HAP-1 (cell line): ENCODE measurements at regions not wholly inside any gene's neighbourhood (a gene's known extent, or its start where the extent isn't known, plus 50 kb on each side); places are given as distances from the start of the nearest gene placed in this dataset.
A peak's percentile ranks its signal among the peaks of the same experiment; 100 is the strongest.

Experiments
- DNase-seq, 2 experiments: peaks; one replicate each; pipeline ENCODE4 v3.0.0-alpha.2; 2016 to 2020; ENCODE audit warnings: low spot score in 2 of 2
- H3K27me3 ChIP-seq: fragments of 250-450 bp; sonication (Bioruptor Pico); 2 replicates; pipeline ENCODE4 v1.5.1; 2020; ENCODE audit warnings: low read depth, mild to moderate bottlenecking, moderate library complexity
- H3K36me3 ChIP-seq: fragments of 250-450 bp; sonication (Bioruptor Pico); replicated peaks from 2 replicates; pipeline ENCODE4 v1.5.1; 2020; ENCODE audit warnings: mild to moderate bottlenecking
- H3K4me1 ChIP-seq: fragments of 250-450 bp; sonication (Bioruptor Pico); 2 replicates; pipeline ENCODE4 v1.5.1; 2020; ENCODE audit warnings: mild to moderate bottlenecking
- H3K4me3 ChIP-seq: fragments of 250-450 bp; sonication (Bioruptor Pico); 2 replicates; pipeline ENCODE4 v1.5.1; 2020; ENCODE audit warnings: mild to moderate bottlenecking, moderate library complexity
- H3K9me3 ChIP-seq: fragments of 250-450 bp; sonication (Bioruptor Pico); 2 replicates; pipeline ENCODE4 v1.5.1; 2020; ENCODE audit warnings: mild to moderate bottlenecking, moderate library complexity
- in situ Hi-C: fragments of 300-500 bp; cut with MboI; formaldehyde crosslinking; loops from 3 replicates; pipeline ENCODE4 v1.14.3; 2020; ENCODE audit warnings: low sequenced_read_pairs, inconsistent platforms, mixed read lengths

- DNase-seq = no peak
- Histone ChIP-seq H3K4me1 (no peaks in the 10 kb centered on the region), H3K36me3 (no peaks in the 10 kb centered on the region), H3K4me3 (no peak overlapping the region), H3K9me3 (no peaks in the 10 kb centered on the region), H3K27me3 (no peaks in the 10 kb centered on the region)
- in situ Hi-C loops = no loop called here
These were observed 88.5 kb upstream of the NEK7 start for GRCh38 chr1:198068285-198068684.

DNA sequence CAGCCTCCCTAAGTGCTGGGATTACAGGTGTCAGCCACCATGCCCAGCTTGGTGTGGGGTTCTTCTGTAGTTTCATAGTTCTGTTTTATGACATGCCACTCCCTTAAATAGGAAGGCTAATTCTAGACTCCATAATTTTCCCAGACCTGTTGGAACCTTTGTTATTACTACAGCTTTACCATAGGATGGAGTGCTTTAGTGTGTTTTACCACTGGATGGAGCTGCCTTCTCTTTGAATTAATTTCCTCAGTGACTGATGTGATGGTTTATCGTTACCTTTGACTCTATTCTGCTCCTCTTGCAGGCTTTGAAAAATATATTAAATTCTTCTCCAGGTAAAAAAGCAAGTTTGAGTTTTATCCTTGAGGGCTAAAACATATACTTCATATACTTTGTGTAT is 84.6 kb upstream of the NEK7 start:
- no peak for DNase-seq
- Histone ChIP-seq H3K4me3 (no peak overlapping the region), H3K9me3 (no peaks in the 10 kb centered on the region)

GRCh38 chr1:198075296-198075695 is 81.5 kb upstream of the NEK7 start:
- no peaks in the 10 kb centered on the region for H3K4me1 ChIP-seq
- H3K4me3 ChIP-seq = no peak overlapping the region
- no peaks in the 10 kb centered on the region for H3K27me3 ChIP-seq
- H3K9me3 ChIP-seq = no peaks in the 10 kb centered on the region
- in situ Hi-C loops = no loop called here
- H3K36me3 ChIP-seq = no peaks in the 10 kb centered on the region
- no peak for DNase-seq

More for the DNA sequence above, 84.6 kb upstream of the NEK7 start:
- no peaks in the 10 kb centered on the region for H3K4me1 ChIP-seq
- no peaks in the 10 kb centered on the region for H3K36me3 ChIP-seq
- in situ Hi-C loops = no loop called here
- no peaks in the 10 kb centered on the region for H3K27me3 ChIP-seq

DNA sequence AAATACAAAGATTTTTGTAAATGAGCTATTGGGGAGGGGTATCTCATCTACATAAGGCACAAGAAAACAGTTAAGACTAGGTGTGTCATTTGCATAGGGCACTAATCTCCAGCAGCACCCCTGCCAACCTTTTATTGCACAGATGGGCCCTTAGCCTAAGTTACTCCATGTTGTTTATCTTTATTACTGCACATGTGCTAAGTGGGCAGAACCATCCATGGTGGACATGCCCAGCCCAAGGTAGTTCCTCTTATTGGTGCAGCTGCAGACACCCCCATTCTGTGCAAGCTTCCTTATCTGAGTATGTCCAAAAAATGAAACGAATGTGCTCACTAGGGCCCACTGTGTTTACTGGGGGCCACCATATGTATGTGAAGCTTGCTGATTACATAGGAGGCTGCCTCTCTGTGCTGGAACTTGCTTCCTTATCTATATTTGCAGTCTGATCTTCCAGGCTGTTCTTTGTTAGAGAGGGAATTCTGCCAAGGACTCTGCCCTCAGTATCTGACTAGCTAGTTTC is 77.3 kb upstream of the NEK7 start:
- in situ Hi-C loops = no loop called here
- H3K4me1 ChIP-seq = peaks cover 4% of the 10 kb centered on the region
- H3K36me3 ChIP-seq = no peaks in the 10 kb centered on the region
- H3K9me3 ChIP-seq = no peaks in the 10 kb centered on the region
- H3K27me3 ChIP-seq = no peaks in the 10 kb centered on the region
- DNase-seq = no peak
- no peak overlapping the region for H3K4me3 ChIP-seq

- no peak for DNase-seq
- Histone ChIP-seq H3K27me3 (no peaks in the 10 kb centered on the region), H3K4me1 (peaks cover 17% of the 10 kb centered on the region), H3K36me3 (no peaks in the 10 kb centered on the region), H3K9me3 (no peaks in the 10 kb centered on the region), H3K4me3 (no peak overlapping the region)
- in situ Hi-C loops = no loop called here
These were observed 74.2 kb upstream of the NEK7 start for GRCh38 chr1:198082576-198082975.

DNA sequence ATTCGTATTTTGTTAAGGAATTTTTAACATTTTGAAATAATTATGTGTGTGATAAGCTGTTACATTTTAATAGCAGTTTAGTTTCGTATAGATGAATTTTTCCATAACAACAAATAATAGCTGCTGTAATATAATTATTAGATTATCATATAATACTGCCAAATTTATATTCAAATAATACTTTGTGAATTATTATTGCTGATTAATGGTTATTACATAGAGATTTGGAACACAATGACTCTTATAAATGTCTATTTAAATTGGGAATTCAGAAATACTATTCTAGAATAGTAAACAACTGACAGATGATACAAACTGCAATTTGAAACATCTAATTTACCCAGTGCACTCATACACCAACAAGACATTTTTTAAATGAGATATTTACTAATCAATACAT is 73.2 kb upstream of the NEK7 start:
- H3K9me3 ChIP-seq = no peaks in the 10 kb centered on the region
- DNase-seq = no peak
- H3K4me3 ChIP-seq = no peak overlapping the region
- in situ Hi-C loops = no loop called here
- H3K36me3 ChIP-seq = no peaks in the 10 kb centered on the region
- H3K4me1 ChIP-seq = peaks cover 17% of the 10 kb centered on the region
- no peaks in the 10 kb centered on the region for H3K27me3 ChIP-seq

- DNase-seq = peak; percentile 44 to 76
- Histone ChIP-seq H3K27me3 (no peaks in the 10 kb centered on the region), H3K9me3 (no peaks in the 10 kb centered on the region), H3K4me3 (no peak overlapping the region), H3K36me3 (no peaks in the 10 kb centered on the region), H3K4me1 (peaks cover 17% of the 10 kb centered on the region)
- in situ Hi-C loops = no loop called here
These were observed 72.4 kb upstream of the NEK7 start for GRCh38 chr1:198084241-198084908.

DNA sequence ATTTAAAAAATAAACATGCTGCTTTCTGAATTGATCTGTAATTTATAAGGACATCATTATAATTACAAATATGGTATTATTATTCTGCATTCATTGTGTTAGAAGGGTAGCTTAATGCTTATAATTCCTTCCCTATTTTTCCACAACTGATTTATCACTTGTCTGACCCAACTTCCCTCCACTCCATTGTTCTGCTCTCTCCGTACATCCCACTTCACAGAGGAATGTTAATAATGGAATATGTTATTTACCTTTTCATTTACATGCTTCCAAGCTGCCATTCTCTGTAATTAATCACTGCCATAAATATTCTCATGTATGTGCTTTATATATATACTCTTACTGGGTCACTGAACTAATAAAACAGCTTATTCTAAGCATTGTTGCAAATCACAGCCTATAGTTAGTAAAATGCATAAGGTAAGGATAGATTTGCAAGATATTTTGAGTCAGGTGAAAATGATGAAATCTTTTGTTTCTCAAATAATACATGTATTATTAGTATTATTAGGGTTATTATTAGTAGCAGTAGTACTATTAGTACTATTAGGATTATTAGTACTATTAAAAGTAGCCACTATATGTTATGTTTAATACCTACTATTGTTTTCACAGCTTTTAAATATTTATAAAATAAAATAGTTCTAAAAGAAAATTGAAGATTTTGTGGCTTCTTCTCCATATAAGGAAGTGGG is 70.6 kb upstream of the NEK7 start:
- peak; percentile 9 to 71 for DNase-seq
- Histone ChIP-seq H3K4me1 (peaks cover 17% of the 10 kb centered on the region), H3K36me3 (no peaks in the 10 kb centered on the region), H3K4me3 (no peak overlapping the region), H3K27me3 (no peaks in the 10 kb centered on the region), H3K9me3 (no peaks in the 10 kb centered on the region)
- in situ Hi-C loops = no loop called here

GRCh38 chr1:198087831-198088230 is 69.0 kb upstream of the NEK7 start:
- H3K9me3 ChIP-seq = no peaks in the 10 kb centered on the region
- in situ Hi-C loops = no loop called here
- H3K27me3 ChIP-seq = no peaks in the 10 kb centered on the region
- peaks cover 17% of the 10 kb centered on the region for H3K4me1 ChIP-seq
- no peak for DNase-seq
- H3K36me3 ChIP-seq = no peaks in the 10 kb centered on the region
- no peak overlapping the region for H3K4me3 ChIP-seq

GRCh38 chr1:198088360-198089071 is 68.3 kb upstream of the NEK7 start:
- peak in 1 of 2 experiments; percentile 17 for DNase-seq
- H3K27me3 ChIP-seq = no peaks in the 10 kb centered on the region
- no peaks in the 10 kb centered on the region for H3K36me3 ChIP-seq
- peaks cover 17% of the 10 kb centered on the region for H3K4me1 ChIP-seq
- no peak overlapping the region for H3K4me3 ChIP-seq
- in situ Hi-C loops = no loop called here
- no peaks in the 10 kb centered on the region for H3K9me3 ChIP-seq

DNA sequence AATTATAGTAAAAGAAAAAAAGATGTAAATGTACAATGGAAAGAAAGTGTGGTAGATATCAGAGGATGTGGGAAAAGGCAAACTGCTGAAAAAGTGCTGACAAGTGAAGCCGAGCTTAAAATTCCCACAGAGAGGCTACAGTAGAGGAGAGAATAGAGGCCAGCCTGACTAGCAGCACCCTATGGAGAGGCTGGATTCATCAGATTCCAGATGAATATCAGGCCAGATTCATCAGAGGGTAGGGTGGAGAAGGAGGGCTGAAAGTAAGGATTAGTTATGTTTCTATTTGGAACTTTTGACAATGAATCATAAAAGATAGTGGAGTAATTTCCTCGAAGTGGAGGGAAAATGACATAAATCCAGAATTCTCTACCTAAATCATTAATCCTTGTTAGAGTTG is 60.4 kb upstream of the NEK7 start:
- H3K9me3 ChIP-seq = no peaks in the 10 kb centered on the region
- in situ Hi-C loops = no loop called here
- no peak for DNase-seq
- no peaks in the 10 kb centered on the region for H3K4me1 ChIP-seq
- H3K4me3 ChIP-seq = no peak overlapping the region
- no peaks in the 10 kb centered on the region for H3K36me3 ChIP-seq
- H3K27me3 ChIP-seq = no peaks in the 10 kb centered on the region

DNA sequence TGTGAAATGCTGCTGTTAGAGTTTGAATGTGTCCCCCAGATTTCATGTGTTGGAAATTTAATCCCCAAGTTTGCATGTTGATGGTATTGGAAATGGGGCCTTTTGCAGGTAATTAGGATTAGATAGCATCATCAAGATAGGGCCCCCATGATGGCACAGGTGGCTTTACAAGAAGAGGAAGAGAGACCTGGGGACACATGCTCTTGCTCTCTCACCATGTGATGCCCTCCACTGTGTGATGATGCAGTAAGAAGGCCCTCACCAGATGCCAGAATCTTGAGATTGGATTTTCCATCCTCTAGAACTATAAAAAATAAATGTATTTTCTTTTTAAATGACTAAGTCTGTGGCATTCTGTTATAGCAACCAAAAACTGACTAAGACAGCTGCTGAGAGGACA is 57.0 kb upstream of the NEK7 start:
- in situ Hi-C loops = no loop called here
- Histone ChIP-seq H3K4me1 (no peaks in the 10 kb centered on the region), H3K9me3 (no peaks in the 10 kb centered on the region), H3K4me3 (no peak overlapping the region), H3K27me3 (no peaks in the 10 kb centered on the region), H3K36me3 (no peaks in the 10 kb centered on the region)
- no peak for DNase-seq

- no peaks in the 10 kb centered on the region for H3K27me3 ChIP-seq
- no peak overlapping the region for H3K4me3 ChIP-seq
- DNase-seq = no peak
- in situ Hi-C loops = no loop called here
- no peaks in the 10 kb centered on the region for H3K4me1 ChIP-seq
- H3K36me3 ChIP-seq = no peaks in the 10 kb centered on the region
- no peaks in the 10 kb centered on the region for H3K9me3 ChIP-seq
These were observed 54.9 kb upstream of the NEK7 start for GRCh38 chr1:198101716-198102453.
